Smooth muscle cell (in vitro differentiated cells): ENCODE measurements at regions not wholly inside any gene's neighbourhood (a gene's known extent, or its start where the extent isn't known, plus 50 kb on each side); places are given as distances from the start of the nearest gene placed in this dataset.

Experiments used
- DNase-seq: peaks from one replicate; lab custom pipeline; 2025; ENCODE audit not compliant: unreplicated experiment; lab: John Stamatoyannopoulos, UW
- H2AFZ ChIP-seq: fragments of 200-600 bp; sonication (generic); 2 replicates; pipeline ENCODE4 v1.6.0; 2016; ENCODE audit warnings: antibody characterized with exemption, low read depth, mild to moderate bottlenecking
- H3F3A ChIP-seq: fragments of 200-600 bp; sonication (generic); 2 replicates; pipeline ENCODE4 v1.6.0; 2017; ENCODE audit warnings: antibody characterized with exemption, low read depth
- H3K27ac ChIP-seq: fragments of 200-600 bp; sonication (generic); 2 replicates; pipeline ENCODE4 v1.5.1; 2016; ENCODE audit warnings: low read depth, mild to moderate bottlenecking
- H3K27me3 ChIP-seq: fragments of 200-600 bp; sonication (generic); 2 replicates; pipeline ENCODE4 v1.6.1; 2016; ENCODE audit warnings: low read depth, mild to moderate bottlenecking
- H3K36me3 ChIP-seq: fragments of 200-600 bp; sonication (generic); 2 replicates; pipeline ENCODE4 v1.5.1; 2016; ENCODE audit warnings: low read depth
- H3K4me1 ChIP-seq: fragments of 200-600 bp; sonication (generic); 2 replicates; pipeline ENCODE4 v1.5.1; 2016; ENCODE audit warnings: low read depth
- H3K4me2 ChIP-seq: fragments of 200-600 bp; sonication (generic); 2 replicates; pipeline ENCODE4 v1.6.0; 2016; ENCODE audit warnings: mild to moderate bottlenecking
- H3K4me3 ChIP-seq: fragments of 200-600 bp; sonication (generic); 2 replicates; pipeline ENCODE4 v1.5.1; 2016; ENCODE audit warnings: mild to moderate bottlenecking
- H3K79me2 ChIP-seq: fragments of 200-600 bp; sonication (generic); 2 replicates; pipeline ENCODE4 v1.6.0; 2016; ENCODE audit warnings: low read depth, mild to moderate bottlenecking
- H3K9ac ChIP-seq: fragments of 200-600 bp; sonication (generic); 2 replicates; pipeline ENCODE4 v1.6.0; 2016; ENCODE audit warnings: low read depth
- H3K9me3 ChIP-seq: fragments of 200-600 bp; sonication (generic); replicated peaks from 2 replicates; pipeline ENCODE4 v1.5.1; 2016; ENCODE audit warnings: low read depth
- H4K20me1 ChIP-seq: fragments of 200-600 bp; sonication (generic); 2 replicates; pipeline ENCODE4 v1.6.0; 2016; ENCODE audit warnings: low read depth
- CTCF ChIP-seq: fragments of 200-600 bp; sonication (generic); IDR thresholded peaks from 2 replicates; pipeline ENCODE4 v1.5.1; 2017; ENCODE audit warnings: borderline replicate concordance, mild to moderate bottlenecking, antibody characterized with exemption; ENCODE audit not compliant: insufficient read depth, poor library complexity, severe bottlenecking
- WGBS: methylation state at CpG from one replicate; pipeline ENCODE4 v1.1.7; 2016; ENCODE audit warnings: low lambda C conversion rate; 5-methylcytosine and 5-hydroxymethylcytosine counted together

GRCh38 chr20:10800288-10800687 is 126.5 kb upstream of the JAG1 start:
- WGBS, result 62% methylated on average over 6 of the region's 6 CpGs

GRCh38 chr20:10802236-10802635 is 128.4 kb upstream of the JAG1 start:
- TF ChIP-seq CTCF, result no peak
- no peaks in the 10 kb centered on the region for H3K9me3 ChIP-seq
- H4K20me1 ChIP-seq, result no peaks in the 10 kb centered on the region
- no peak overlapping the region for H3K4me3 ChIP-seq
- no peak overlapping the region for H3K4me2 ChIP-seq
- no peaks in the 10 kb centered on the region for H3K36me3 ChIP-seq
- H2AFZ ChIP-seq, result no peak overlapping the region
- DNase-seq, result no peak
- no peaks in the 10 kb centered on the region for H3K27me3 ChIP-seq
- no peaks in the 10 kb centered on the region for H3K4me1 ChIP-seq
- WGBS, result 15% methylated on average over 3 of the region's 3 CpGs
- H3K79me2 ChIP-seq, result no peaks in the 10 kb centered on the region
- H3F3A ChIP-seq, result no peaks in the 10 kb centered on the region
- no peak overlapping the region for H3K9ac ChIP-seq
- no peak overlapping the region for H3K27ac ChIP-seq

More at GRCh38 chr20:10800288-10800687, 126.5 kb upstream of the JAG1 start:
- Histone ChIP-seq H3K4me3 (no peak overlapping the region), H3K27ac (no peak overlapping the region), H3K9me3 (no peaks in the 10 kb centered on the region), H3K9ac (no peak overlapping the region), H2AFZ (no peak overlapping the region), H3F3A (no peaks in the 10 kb centered on the region), H3K4me2 (no peak overlapping the region), H3K36me3 (no peaks in the 10 kb centered on the region), H4K20me1 (no peaks in the 10 kb centered on the region), H3K4me1 (peaks cover 2% of the 10 kb centered on the region), H3K79me2 (no peaks in the 10 kb centered on the region), H3K27me3 (no peaks in the 10 kb centered on the region)
- TF ChIP-seq CTCF, result no peak
- DNase-seq, result no peak

GRCh38 chr20:10805764-10806163 is 132.0 kb upstream of the JAG1 start:
- 60% methylated on average over 7 of the region's 7 CpGs for WGBS

More at GRCh38 chr20:10805764-10806163, 132.0 kb upstream of the JAG1 start:
- H2AFZ ChIP-seq, result peak overlapping the region; percentile 72
- no peaks in the 10 kb centered on the region for H3K36me3 ChIP-seq
- H3K27ac ChIP-seq, result no peak overlapping the region
- no peak overlapping the region for H3K4me2 ChIP-seq
- no peaks in the 10 kb centered on the region for H3K79me2 ChIP-seq
- no peak for DNase-seq
- no peaks in the 10 kb centered on the region for H3K4me1 ChIP-seq
- no peak overlapping the region for H3K4me3 ChIP-seq
- H3K27me3 ChIP-seq, result no peaks in the 10 kb centered on the region
- H3F3A ChIP-seq, result no peaks in the 10 kb centered on the region
- H3K9me3 ChIP-seq, result no peaks in the 10 kb centered on the region
- H4K20me1 ChIP-seq, result no peaks in the 10 kb centered on the region
- H3K9ac ChIP-seq, result no peak overlapping the region
- TF ChIP-seq CTCF, result no peak
